Calu3 (cell line): ENCODE measurements at regions not wholly inside any gene's neighbourhood (a gene's known extent, or its start where the extent isn't known, plus 50 kb on each side); places are given as distances from the start of the nearest gene placed in this dataset.

Experiments used
- BruUV-seq: library from RNA; stranded (reverse); fragments of 400-500 nt; replicated peaks from 2 replicates; lab custom pipeline; 2021; lab: Mats Ljungman, UMichigan
- CTCF ChIA-PET: fragments of 300-600 bp; sonication (Branson Sonifier 250); formaldehyde crosslinking; loops from one replicate; lab custom pipeline; 2022; ENCODE audit warnings: antibody characterized with exemption; lab: Charles Lee
- DNase-seq: peaks from one replicate; pipeline ENCODE4 v3.0.0; 2022
- H3K27ac Mint-ChIP-seq: one replicate; pipeline ENCODE4 v1.8.0; 2022; ENCODE audit warnings: mixed read lengths; ENCODE audit not compliant: unreplicated experiment
- H3K27me3 Mint-ChIP-seq: one replicate; pipeline ENCODE4 v1.8.0; 2022; ENCODE audit warnings: mixed read lengths; ENCODE audit not compliant: unreplicated experiment
- H3K36me3 Mint-ChIP-seq: one replicate; pipeline ENCODE4 v1.8.0; 2022; ENCODE audit warnings: mild to moderate bottlenecking, moderate library complexity, mixed read lengths; ENCODE audit not compliant: insufficient read depth, unreplicated experiment
- H3K4me1 Mint-ChIP-seq: one replicate; pipeline ENCODE4 v1.8.0; 2022; ENCODE audit warnings: mild to moderate bottlenecking, low read depth, mixed read lengths; ENCODE audit not compliant: unreplicated experiment
- H3K4me3 Mint-ChIP-seq: one replicate; pipeline ENCODE4 v1.8.0; 2022; ENCODE audit warnings: mild to moderate bottlenecking, low read depth, moderate library complexity, mixed read lengths; ENCODE audit not compliant: unreplicated experiment
- H3K9me3 Mint-ChIP-seq: one replicate; pipeline ENCODE4 v1.8.0; 2022; ENCODE audit warnings: low read depth, mixed read lengths; ENCODE audit not compliant: unreplicated experiment
- intact Hi-C: fragments of 100-400 bp; cut with micrococcal nuclease; formaldehyde crosslinking; loops from one replicate; pipeline ENCODE4 v1.10.0; 2022; ENCODE audit not compliant: unreplicated experiment
- TF ChIP-seq, protein P1 (sequence below): fragments of 200-600 bp; IDR thresholded peaks from one replicate; pipeline ENCODE4 v1.8.0; 2022; ENCODE audit warnings: antibody characterized with exemption; ENCODE audit not compliant: unreplicated experiment

- H3K4me3 Mint-ChIP-seq = no peak overlapping the region
- H3K4me1 Mint-ChIP-seq = no peaks in the 10 kb centered on the region
- no peaks in the 10 kb centered on the region for H3K27me3 Mint-ChIP-seq
- no peak overlapping the region for H3K27ac Mint-ChIP-seq
- TF ChIP-seq, protein P1, sequence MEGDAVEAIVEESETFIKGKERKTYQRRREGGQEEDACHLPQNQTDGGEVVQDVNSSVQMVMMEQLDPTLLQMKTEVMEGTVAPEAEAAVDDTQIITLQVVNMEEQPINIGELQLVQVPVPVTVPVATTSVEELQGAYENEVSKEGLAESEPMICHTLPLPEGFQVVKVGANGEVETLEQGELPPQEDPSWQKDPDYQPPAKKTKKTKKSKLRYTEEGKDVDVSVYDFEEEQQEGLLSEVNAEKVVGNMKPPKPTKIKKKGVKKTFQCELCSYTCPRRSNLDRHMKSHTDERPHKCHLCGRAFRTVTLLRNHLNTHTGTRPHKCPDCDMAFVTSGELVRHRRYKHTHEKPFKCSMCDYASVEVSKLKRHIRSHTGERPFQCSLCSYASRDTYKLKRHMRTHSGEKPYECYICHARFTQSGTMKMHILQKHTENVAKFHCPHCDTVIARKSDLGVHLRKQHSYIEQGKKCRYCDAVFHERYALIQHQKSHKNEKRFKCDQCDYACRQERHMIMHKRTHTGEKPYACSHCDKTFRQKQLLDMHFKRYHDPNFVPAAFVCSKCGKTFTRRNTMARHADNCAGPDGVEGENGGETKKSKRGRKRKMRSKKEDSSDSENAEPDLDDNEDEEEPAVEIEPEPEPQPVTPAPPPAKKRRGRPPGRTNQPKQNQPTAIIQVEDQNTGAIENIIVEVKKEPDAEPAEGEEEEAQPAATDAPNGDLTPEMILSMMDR = no peak
- H3K36me3 Mint-ChIP-seq = no peaks in the 10 kb centered on the region
- DNase-seq = no peak
- BruUV-seq = no TSS peak
- intact Hi-C loops = no loop called here
- H3K9me3 Mint-ChIP-seq = peaks cover 7% of the 10 kb centered on the region
- CTCF ChIA-PET = no interaction called here
Observed at GRCh38 chrX:26352891-26353430, 137.0 kb downstream of the MAGEB5 start.

- no TSS peak for BruUV-seq
- DNase-seq = no peak
- intact Hi-C loops = no loop called here
- Mint-ChIP-seq H3K9me3 (no peaks in the 10 kb centered on the region), H3K4me1 (no peaks in the 10 kb centered on the region), H3K27me3 (no peaks in the 10 kb centered on the region), H3K4me3 (no peak overlapping the region), H3K27ac (no peak overlapping the region), H3K36me3 (no peaks in the 10 kb centered on the region)
- TF ChIP-seq, protein P1 = no peak
- CTCF ChIA-PET = no interaction called here
Observed at GRCh38 chrX:26347171-26347570, 131.2 kb downstream of the MAGEB5 start.

- Mint-ChIP-seq H3K36me3 (no peaks in the 10 kb centered on the region), H3K4me1 (no peaks in the 10 kb centered on the region), H3K27me3 (no peaks in the 10 kb centered on the region), H3K4me3 (no peak overlapping the region), H3K9me3 (peaks cover 8% of the 10 kb centered on the region), H3K27ac (no peak overlapping the region)
- no peak for DNase-seq
- intact Hi-C loops = no loop called here
- no TSS peak for BruUV-seq
- CTCF ChIA-PET = no interaction called here
- TF ChIP-seq, protein P1 = no peak
Observed at GRCh38 chrX:26334232-26334631, 118.3 kb downstream of the MAGEB5 start.

DNA sequence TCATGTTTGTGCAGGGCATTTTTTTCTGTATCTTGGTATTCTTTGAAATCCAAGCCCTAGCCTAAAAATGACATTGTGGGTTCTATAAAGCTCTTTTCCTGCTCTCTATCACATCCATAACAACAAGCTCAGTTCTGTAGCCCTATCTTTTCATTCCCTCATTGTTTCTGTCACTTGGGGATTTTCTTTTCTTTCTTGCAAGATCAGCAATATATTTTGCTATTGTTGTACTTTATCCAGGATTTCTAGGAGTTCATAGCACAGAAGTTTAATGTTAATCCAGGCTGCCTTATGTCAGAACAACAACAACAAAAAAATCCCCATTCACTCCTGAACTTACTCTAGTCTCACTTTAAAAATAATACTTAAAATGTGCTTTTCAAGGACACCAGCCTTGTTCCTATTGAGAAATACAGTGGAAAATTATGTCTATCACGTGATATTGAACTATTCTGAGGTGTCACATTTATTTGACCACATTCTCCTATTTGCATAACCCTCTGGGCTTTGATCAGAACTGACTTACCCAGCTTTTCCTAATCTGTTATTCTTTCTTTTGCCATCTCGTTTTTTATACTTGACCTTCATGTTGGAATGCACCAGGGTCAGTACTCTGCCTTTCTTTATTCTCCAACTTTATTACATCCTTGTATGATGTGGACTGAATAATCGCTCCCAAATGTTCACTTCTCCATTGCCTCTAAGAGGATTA is 112.8 kb downstream of the MAGEB5 start:
- Mint-ChIP-seq H3K27me3 (no peaks in the 10 kb centered on the region), H3K4me3 (no peak overlapping the region), H3K27ac (no peak overlapping the region), H3K9me3 (peaks cover 2% of the 10 kb centered on the region), H3K36me3 (no peaks in the 10 kb centered on the region), H3K4me1 (no peaks in the 10 kb centered on the region)
- CTCF ChIA-PET = no interaction called here
- TF ChIP-seq, protein P1 = no peak
- no TSS peak for BruUV-seq
- DNase-seq = no peak
- intact Hi-C loops = no loop called here
